ENCODE measurements at regions not wholly inside any gene's neighbourhood (a gene's known extent, or its start where the extent isn't known, plus 50 kb on each side); places are given as distances from the start of the nearest gene placed in this dataset.
"Not testable (repeated sequence)": the region's sequence is repeated elsewhere in the genome, so short reads cannot be mapped to it uniquely, and the experiment has no call there.

DNA sequence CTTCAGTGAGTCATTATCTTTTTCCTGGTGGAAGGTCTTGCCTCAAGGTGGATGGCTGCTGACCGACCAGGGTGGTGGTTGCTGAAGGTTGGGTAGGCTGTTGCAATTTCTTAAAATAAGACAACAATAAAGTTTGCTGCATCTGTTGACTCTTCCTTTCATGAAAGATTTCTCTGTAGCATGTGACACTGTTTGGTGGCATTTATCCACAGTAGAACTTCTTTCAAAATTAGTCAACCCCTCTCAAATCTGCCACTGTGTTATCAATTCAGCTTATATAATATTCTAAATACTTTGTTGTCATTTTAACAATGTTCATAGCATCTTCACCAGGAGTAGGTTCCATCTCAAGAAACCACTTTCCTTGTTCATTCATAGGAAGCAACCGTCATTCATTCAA is 66.8 kb upstream of the ATXN1 start:
- no peak for DNase-seq (ENCODE audit: low read depth in 2 of 2)

- DNase-seq (ENCODE audit: low read depth in 2 of 2), result no peak
Measured at GRCh38 chr6:16827627-16828026, 66.4 kb upstream of the ATXN1 start.

- DNase-seq (ENCODE audit: low read depth in 2 of 2), result no peak
Measured at GRCh38 chr6:16825784-16826183, 64.5 kb upstream of the ATXN1 start.

- no peak for DNase-seq (ENCODE audit: low read depth in 2 of 2)
Measured at GRCh38 chr6:16824845-16825685, 63.8 kb upstream of the ATXN1 start.

DNA sequence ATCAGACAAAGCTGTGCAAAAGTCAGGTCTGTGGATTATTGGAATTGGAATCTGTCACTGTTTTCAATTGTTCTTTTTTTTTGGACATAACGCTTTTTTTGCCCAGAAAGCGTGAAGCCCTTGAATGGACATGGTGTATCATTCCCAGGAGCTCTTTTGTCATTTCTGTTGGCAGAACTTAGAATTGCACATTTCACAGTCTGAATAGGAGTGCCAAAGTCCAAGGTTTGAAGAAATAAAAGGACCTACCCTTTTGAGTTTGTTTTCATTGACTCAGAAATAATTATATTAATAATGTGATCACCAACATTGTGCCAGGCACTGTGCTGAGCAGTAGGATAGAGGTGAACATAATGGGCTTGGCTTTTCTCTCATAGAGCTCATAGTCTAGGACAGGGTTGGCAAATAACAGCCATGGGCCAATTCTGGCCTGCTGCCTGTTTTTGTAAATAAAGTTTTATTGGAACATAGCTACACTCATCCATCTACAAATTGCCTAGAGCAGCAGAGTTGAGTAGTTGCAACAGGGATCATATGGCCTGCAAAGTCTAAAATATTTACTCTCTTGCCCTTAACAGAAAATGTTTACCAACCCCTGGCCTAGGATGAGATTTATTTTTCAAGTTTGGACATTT is 62.6 kb upstream of the ATXN1 start:
- no peak for DNase-seq (ENCODE audit: low read depth in 2 of 2)

- DNase-seq (ENCODE audit: low read depth in 2 of 2), result no peak
Measured at GRCh38 chr6:16822975-16823717, 61.9 kb upstream of the ATXN1 start.

DNA sequence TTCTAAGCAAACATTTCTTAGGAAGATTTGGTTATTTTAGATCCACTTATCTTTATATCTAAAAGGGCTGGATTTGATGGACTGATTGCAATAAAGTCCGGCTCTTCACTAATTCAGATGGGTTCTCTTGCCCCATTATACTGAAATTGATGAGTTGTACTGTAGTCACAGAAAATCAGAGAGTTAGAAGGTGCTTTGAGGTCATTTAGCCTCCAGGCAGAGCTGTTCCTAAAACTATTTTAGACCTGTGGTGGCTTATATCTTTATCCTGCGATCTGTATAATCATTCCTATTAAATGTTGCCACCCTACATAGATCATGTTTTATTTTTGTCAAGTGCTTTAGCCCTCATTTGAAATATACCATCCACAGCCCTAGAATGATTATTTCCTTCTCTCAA is 61.3 kb upstream of the ATXN1 start:
- DNase-seq (ENCODE audit: low read depth in 2 of 2), result no peak

GRCh38 chr6:16821834-16822264 is 60.6 kb upstream of the ATXN1 start:
- DNase-seq (ENCODE audit: low read depth in 2 of 2), result no peak

DNA sequence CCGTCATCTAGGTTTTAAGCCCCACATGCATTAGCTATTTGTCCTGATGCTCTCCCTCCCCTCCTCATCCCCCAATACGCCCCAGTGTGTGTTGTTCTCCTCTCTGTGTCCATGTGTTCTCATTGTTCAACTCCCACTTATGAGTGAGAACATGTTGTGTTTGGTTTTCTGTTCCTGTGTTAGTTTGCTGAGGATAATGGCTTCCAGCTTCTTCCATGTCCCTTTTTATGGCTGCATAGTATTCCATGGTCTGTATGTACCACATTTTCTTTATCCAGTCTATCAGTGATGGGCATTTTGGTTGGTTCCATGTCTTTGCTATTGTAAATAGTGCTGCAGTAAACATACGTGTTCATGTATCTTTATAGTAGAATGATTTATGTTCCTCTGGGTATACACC is 59.0 kb upstream of the ATXN1 start:
- DNase-seq (ENCODE audit: low read depth in 2 of 2), result not testable (repeated sequence)

DNA sequence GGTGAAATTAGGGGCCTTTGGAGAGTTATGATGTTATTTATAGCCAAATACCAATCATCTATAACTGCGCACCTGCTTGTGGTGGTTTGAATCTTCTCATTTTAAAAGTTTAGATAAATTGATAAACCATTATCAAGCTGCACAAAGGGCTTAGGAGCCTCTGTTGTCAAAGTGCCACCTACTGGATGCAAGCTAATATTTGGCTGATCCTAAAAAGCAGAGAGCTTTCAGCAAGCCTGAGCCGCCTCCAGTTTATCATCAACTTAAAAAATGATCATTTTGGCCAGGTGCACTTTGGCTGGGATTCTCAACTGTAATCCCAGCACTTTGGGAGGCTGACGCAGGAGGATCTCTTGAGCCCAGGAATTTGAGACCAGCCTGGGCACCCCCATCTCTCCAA is 58.5 kb upstream of the ATXN1 start:
- DNase-seq (ENCODE audit: low read depth in 2 of 2), result no peak

DNA sequence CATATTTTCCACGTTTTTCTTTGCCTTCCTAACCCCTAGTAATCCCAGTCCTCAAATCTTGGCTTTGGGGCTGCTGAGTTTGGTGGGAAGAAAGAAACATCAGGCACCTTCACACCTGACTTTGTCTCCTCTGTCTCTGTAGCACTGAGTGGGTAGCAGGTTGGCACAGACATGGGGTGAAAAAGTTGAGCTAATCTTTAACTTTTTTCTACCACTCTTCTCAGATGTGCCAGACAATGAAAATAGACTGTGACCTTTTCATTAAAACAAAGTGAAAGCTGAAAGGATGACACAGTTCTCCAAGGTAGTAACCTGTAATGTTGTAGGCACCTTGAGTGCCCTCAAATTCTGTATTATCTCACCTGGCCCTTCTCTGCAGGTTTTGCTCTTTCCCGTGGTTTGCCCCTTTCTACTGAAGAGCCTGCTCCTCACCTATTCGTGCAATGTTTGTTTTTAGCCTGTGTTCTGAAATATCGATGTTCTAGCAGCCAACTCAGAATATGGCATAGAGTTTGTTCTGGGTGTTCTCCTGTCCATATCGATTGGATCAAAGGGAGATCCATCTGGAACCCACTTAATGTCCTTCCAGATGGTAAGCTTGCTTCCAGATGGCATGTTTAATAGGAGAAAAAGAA is 57.8 kb upstream of the ATXN1 start:
- DNase-seq (ENCODE audit: low read depth in 2 of 2), result no peak

- DNase-seq (ENCODE audit: low read depth in 2 of 2), result no peak
Measured at GRCh38 chr6:16817594-16817993, 56.3 kb upstream of the ATXN1 start.

GRCh38 chr6:16816891-16817290 is 55.6 kb upstream of the ATXN1 start:
- DNase-seq (ENCODE audit: low read depth in 2 of 2), result no peak

- no peak for DNase-seq (ENCODE audit: low read depth in 2 of 2)
Measured at GRCh38 chr6:16812993-16813392, 51.7 kb upstream of the ATXN1 start.

- DNase-seq (ENCODE audit: low read depth in 2 of 2), result no peak
Measured at GRCh38 chr6:16811277-16811979, 50.2 kb upstream of the ATXN1 start.

Measured in stimulated activated CD4-positive, alpha-beta T cell treated with anti-CD3 and anti-CD28 coated beads, Interleukin-4, amount 100 ng/mL, for 48 hours (primary cell).